Adrenal gland (tissue), 9 donors: ENCODE measurements at regions not wholly inside any gene's neighbourhood (a gene's known extent, or its start where the extent isn't known, plus 50 kb on each side); places are given as distances from the start of the nearest gene placed in this dataset.

Experiments
- DNase-seq, 7 donors: peaks; one replicate each; pipeline ENCODE4 v3.0.0-alpha.2; 2019 to 2020
- H3K27ac ChIP-seq, 5 donors: fragments of 200-600 bp; sonication (generic) in 4 of 5; 1 replicate in 3 of 5; 2 replicates in 2 of 5; pipeline versions ENCODE4 v1.5.1 to v1.8.0; 2016 to 2020; ENCODE audit warnings: mild to moderate bottlenecking in 1 of 5
- H3K27me3 ChIP-seq: fragments of 200-600 bp; 2 replicates; pipeline ENCODE4 v1.8.0; 2021
- H3K36me3 ChIP-seq, 2 donors: fragments of 200-600 bp; replicated peaks in 1 of 2; 1 replicate in 1 of 2; 2 replicates in 1 of 2; pipeline versions ENCODE4 v1.5.1 to v1.8.0; 2018 to 2022
- H3K4me1 ChIP-seq, 2 donors: fragments of 200-600 bp; replicated peaks in 1 of 2; 1 replicate in 1 of 2; 2 replicates in 1 of 2; pipeline versions ENCODE4 v1.5.1 to v1.8.0; 2018 to 2021
- H3K4me3 ChIP-seq, 4 donors: fragments of 200-600 bp; sonication (generic) in 3 of 4; one replicate each; pipeline ENCODE4 v1.5.1; 2016 to 2018
- H3K9me3 ChIP-seq, 3 donors: fragments of 200-600 bp; sonication (generic) in 1 of 3; replicated peaks in 1 of 3; 1 replicate in 2 of 3; 2 replicates in 1 of 3; pipeline versions ENCODE4 v1.5.1 to v1.8.0; 2016 to 2021
- CTCF ChIP-seq, 6 experiments: fragments of 450-650 bp in 4 of 6; fragments of 200-600 bp in 2 of 6; sonication (generic) in 1 of 6; IDR thresholded peaks; 1 replicate in 5 of 6; 2 replicates in 1 of 6; pipeline versions ENCODE4 v1.5.1 to v1.8.0; 2016 to 2021; ENCODE audit warnings: antibody characterized with exemption in 6 of 6, mild to moderate bottlenecking in 2 of 6, moderate library complexity in 1 of 6
- POLR2A ChIP-seq, 2 donors: fragments of 450-650 bp; IDR thresholded peaks; one replicate each; pipeline ENCODE4 v1.6.1; 2017; ENCODE audit warnings: antibody characterized with exemption in 2 of 2, mild to moderate bottlenecking in 2 of 2, moderate library complexity in 1 of 2
- WGBS, 4 donors: extraction: QIAGEN DNeasy Blood & Tissue Kit in 2 of 4; methylation state at CpG; one replicate each; pipeline versions ENCODE4 v1.1.5 to v1.1.7; 2013 to 2017; 5-methylcytosine and 5-hydroxymethylcytosine counted together
- intact Hi-C, 2 donors: fragments of 100-400 bp; cut with DNase I; formaldehyde crosslinking; loops; one replicate each; pipeline versions ENCODE4 v1.14.1 to v1.15.0; 2022 to 2023
- donor health status: healthy with polysubstance abuse.
- donor health status: Bipolar disorder and iron deficiency.
- donor health status: DM: yes; HTN: yes; CAD: no.
- donor health status: DM: no; HTN: no; CAD: no.
- donor health status: DM: no; HTN: no; CAD: no.

GRCh38 chr5:3102531-3102930 is 351.1 kb upstream of the IRX2 start:
- no peaks in the 10 kb centered on the region for H3K36me3 ChIP-seq
- H3K4me1 ChIP-seq: no peaks in the 10 kb centered on the region
- H3K27ac ChIP-seq: no peak overlapping the region
- intact Hi-C loops: no loop called here
- no peak for TF ChIP-seq POLR2A (IDR thresholded peaks at IDR 0.05)
- no peak for TF ChIP-seq CTCF (IDR thresholded peaks at IDR 0.05)
- WGBS, 4 donors: 54 to 69% (median 62%) methylated on average over 4 of the region's 4 CpGs
- no peak overlapping the region for H3K4me3 ChIP-seq
- DNase-seq: no peak
- H3K9me3 ChIP-seq: no peaks in the 10 kb centered on the region
- H3K27me3 ChIP-seq: no peaks in the 10 kb centered on the region

DNA sequence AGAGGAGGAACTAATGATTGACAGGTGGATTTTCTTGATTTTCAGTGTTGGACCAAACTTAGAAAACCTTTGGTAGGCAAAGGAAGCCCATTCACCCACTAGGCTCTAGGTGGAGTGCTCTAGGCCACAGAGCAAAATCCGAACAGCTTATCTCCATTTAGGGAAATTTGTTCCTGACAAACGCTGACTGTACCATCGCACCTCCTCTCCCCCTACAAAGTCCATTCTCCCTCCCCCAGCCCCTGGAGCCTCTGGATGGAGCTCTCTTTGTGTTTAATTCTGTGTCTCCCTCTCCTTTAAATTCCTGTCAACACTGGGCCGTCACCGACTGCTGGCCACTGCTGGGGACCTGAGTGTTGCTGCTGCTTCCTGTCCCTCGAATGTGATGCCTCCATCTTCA is 350.1 kb upstream of the IRX2 start:
- H3K4me1 ChIP-seq: no peaks in the 10 kb centered on the region
- H3K36me3 ChIP-seq: no peaks in the 10 kb centered on the region
- H3K9me3 ChIP-seq: no peaks in the 10 kb centered on the region
- intact Hi-C loops: no loop called here
- no peak for DNase-seq
- no peaks in the 10 kb centered on the region for H3K27me3 ChIP-seq
- TF ChIP-seq POLR2A (IDR thresholded peaks at IDR 0.05): no peak
- TF ChIP-seq CTCF (IDR thresholded peaks at IDR 0.05): no peak
- 26 to 40% (median 35%) methylated on average over 6 of the region's 6 CpGs for WGBS, 4 donors
- H3K4me3 ChIP-seq: no peak overlapping the region
- no peak overlapping the region for H3K27ac ChIP-seq

GRCh38 chr5:3100921-3101551 is 349.6 kb upstream of the IRX2 start:
- H3K27me3 ChIP-seq: no peaks in the 10 kb centered on the region
- intact Hi-C loops: no loop called here
- no peak overlapping the region for H3K4me3 ChIP-seq
- no peaks in the 10 kb centered on the region for H3K36me3 ChIP-seq
- no peaks in the 10 kb centered on the region for H3K4me1 ChIP-seq
- H3K27ac ChIP-seq: no peak overlapping the region
- TF ChIP-seq POLR2A (IDR thresholded peaks at IDR 0.05): no peak
- no peak for DNase-seq
- no peaks in the 10 kb centered on the region for H3K9me3 ChIP-seq
- 32 to 42% (median 37%) methylated on average over 10 to 14 of the region's 14 CpGs for WGBS, 4 donors

DNA sequence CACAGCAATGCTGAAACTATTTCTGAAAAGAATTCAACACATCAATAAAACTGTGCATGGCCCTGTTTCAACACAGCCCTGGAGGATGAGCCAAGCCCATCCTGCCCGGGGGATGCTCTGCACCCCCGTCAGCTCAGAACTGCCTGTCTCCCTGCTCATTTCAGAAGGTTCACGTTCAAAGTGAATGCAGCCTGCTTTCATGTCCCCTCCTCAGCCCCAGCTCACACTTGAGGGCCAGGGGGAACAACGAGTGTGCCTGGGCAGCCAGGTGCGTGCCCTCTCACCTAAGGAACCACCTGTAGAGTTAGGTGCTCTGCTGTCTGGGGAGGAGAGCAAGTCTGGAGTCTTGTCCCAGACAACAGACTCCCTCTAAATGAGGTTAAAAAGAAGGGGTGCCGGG is 348.5 kb upstream of the IRX2 start:
- WGBS, 4 donors: 68 to 90% (median 75%) methylated on average over 2 to 6 of the region's 6 CpGs
- H3K9me3 ChIP-seq: no peaks in the 10 kb centered on the region
- TF ChIP-seq POLR2A (IDR thresholded peaks at IDR 0.05) (no peak), CTCF (IDR thresholded peaks at IDR 0.05) (no peak)
- no peaks in the 10 kb centered on the region for H3K4me1 ChIP-seq
- no peak overlapping the region for H3K27ac ChIP-seq
- H3K4me3 ChIP-seq: no peak overlapping the region
- no peaks in the 10 kb centered on the region for H3K27me3 ChIP-seq
- H3K36me3 ChIP-seq: no peaks in the 10 kb centered on the region
- intact Hi-C loops: no loop called here
- no peak for DNase-seq

DNA sequence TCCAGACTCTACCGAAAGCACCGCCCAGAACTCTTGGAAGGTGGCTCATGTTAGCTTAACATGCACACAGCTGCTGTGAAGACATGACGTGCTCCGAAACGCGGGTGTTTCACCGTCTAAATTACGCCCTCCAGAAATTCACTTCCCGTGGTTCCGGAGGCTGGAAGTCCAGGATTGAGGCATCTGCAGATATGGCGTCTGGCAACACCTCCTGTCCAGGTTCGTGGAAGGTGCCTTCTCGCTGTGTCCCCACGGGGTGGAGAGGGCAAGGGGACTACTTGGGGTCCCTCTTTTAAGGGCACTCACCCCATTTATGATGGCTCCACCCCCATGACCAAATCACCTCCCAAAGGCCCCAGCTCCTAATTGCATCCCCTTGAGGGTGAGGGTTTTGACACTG is 348.0 kb upstream of the IRX2 start:
- Histone ChIP-seq H3K9me3 (no peaks in the 10 kb centered on the region), H3K4me3 (no peak overlapping the region), H3K27ac (no peak overlapping the region), H3K36me3 (no peaks in the 10 kb centered on the region), H3K27me3 (no peaks in the 10 kb centered on the region), H3K4me1 (no peaks in the 10 kb centered on the region)
- 77 to 83% (median 82%) methylated on average over 14 of the region's 14 CpGs for WGBS, 4 donors
- TF ChIP-seq POLR2A (IDR thresholded peaks at IDR 0.05): no peak
- TF ChIP-seq CTCF (IDR thresholded peaks at IDR 0.05): no peak
- no peak for DNase-seq
- intact Hi-C loops: no loop called here
